ENCODE measurements at regions not wholly inside any gene's neighbourhood (a gene's known extent, or its start where the extent isn't known, plus 50 kb on each side); places are given as distances from the start of the nearest gene placed in this dataset.

- no peak for DNase-seq (ENCODE audit: low read depth)
These were observed 64.3 kb upstream of the TTC34 start for GRCh38 chr1:2865571-2866421.

GRCh38 chr1:2866422-2867086, 65.1 kb upstream of the TTC34 start:
- DNase-seq (ENCODE audit: low read depth), result no peak

DNA sequence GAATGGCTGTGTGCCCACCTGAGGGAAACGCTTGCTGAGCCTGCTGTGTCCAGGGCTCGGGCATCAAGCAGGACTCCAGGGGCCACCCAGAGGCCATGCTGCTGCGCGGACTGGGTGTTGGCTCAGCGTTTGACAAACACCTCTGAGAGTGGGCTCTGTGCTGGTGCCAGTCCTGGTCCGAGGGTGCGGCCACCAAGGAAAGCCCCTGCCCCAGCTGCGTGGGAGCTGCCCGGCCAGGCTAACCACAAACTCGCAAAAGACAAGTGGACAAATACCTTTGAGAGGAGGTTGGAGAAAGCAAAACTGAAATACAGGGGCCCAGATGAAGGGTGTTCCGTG, 65.6 kb upstream of the TTC34 start:
- DNase-seq (ENCODE audit: low read depth), result no peak

DNA sequence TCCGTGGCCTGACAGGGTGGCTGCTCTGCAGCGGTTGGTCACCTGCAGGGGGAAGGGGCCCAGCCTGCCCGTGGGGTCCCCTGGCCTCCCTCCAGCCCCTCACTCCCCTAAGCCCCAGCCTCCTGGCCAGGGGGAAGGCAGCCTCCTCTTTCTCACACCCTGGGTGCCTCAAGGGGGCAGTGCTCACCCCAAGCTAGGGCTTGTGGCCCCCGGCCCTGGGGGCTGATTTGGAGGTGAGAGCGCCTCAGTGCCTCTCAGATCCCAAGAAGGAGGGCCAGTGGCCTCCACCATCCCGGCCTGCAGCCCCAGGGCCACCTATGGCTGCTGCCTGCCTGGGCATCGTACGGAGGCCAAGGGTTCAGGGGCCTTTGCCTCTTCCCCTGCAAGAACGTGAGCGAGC, 66.4 kb upstream of the TTC34 start:
- DNase-seq (ENCODE audit: low read depth), result no peak

DNA sequence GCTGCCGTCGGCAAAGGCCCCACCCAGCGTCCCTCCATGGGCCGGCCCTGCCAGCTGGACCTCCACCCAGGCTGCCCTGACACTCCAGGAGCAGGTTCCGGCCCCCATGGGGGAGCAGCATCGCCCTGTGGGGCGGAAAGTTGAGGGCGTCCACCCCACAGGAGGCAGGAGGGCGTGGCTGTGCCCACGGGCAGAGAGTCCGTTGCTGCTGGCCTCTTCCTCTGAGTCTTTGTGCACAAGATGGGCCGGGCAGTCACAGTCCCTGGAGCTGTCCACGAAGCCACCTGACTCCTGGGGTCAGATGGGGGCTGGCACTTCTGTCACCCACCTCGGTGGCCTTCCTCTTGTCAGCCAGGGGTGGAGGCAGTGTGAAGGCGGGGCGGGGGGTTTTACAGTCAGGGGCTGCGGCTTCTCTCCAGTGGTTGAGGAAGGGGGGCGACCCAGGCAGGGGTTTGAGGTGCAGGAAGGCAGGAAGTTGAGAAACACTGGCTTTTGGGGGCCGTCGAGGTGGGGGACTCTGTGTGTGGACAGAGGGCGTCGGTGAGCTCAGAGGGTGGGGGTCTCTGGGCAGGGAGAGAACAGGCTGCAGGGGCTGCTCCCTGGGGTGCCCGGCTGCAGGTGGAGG, 67.2 kb upstream of the TTC34 start:
- no peak for DNase-seq (ENCODE audit: low read depth)

GRCh38 chr1:2871246-2871815, 69.8 kb upstream of the TTC34 start:
- DNase-seq (ENCODE audit: low read depth), result no peak

DNA sequence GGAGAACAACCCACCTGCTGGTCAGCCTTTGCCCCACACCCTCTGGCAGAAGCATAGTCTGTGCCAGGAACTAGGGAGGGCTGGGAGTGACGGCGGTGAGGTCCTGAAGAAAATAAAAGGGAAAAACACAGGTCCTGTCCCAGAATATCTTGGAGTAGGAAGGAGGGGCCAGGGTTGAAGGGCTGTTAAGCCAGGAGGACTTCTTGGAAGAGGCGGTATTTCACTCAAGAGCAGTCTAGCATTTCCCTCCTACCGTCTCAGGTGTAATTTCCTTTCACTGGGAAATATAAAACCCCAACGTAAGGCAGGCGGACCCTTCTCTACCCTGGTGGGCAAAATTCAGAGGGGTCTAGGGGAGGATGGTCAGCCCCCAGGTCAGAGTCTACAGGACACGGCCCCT, 72.7 kb upstream of the TTC34 start:
- DNase-seq (ENCODE audit: low read depth), result no peak

DNA sequence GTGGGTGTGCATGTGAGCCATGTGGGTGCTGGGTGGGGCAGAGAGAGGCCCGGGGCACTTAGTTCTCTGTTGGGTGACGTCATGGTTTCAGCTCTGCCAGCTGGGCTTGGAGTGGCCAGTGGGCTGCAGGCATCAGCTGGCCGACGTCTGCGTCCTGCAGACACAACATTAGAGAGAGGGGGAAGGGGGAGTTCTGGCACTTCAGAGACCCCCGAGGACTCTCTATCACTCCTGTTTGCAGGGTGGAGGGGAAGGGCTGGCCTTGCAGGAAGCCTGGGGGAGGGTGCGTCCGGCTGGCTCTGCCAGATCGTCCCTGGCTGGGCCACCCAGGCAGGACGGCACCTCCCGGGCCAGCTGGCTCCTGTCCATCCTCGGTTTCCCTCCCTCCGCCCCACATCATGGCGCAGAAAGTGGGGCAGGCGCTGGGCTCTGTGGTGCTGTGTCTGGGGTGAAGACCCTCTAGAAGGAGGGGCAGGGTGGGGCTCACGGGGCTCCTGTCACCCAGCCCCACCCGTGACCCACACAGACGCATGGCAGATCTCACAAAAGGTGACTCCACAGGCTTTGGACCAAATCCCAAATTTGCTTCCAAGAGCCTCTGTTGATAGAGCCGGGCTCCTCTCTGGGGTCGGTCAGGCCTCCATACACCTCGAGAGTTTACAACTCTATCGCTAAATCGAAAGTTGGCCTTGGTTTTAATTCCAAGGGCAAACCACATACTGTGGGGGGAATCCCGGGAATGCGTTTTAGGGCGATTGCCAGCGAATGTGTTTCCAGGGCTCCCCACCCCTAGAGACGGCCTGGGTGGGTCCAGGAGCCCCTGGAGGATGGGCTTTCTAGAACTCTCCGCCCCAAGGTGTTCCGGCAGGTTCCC, 73.4 kb upstream of the TTC34 start:
- no peak for DNase-seq (ENCODE audit: low read depth)

DNA sequence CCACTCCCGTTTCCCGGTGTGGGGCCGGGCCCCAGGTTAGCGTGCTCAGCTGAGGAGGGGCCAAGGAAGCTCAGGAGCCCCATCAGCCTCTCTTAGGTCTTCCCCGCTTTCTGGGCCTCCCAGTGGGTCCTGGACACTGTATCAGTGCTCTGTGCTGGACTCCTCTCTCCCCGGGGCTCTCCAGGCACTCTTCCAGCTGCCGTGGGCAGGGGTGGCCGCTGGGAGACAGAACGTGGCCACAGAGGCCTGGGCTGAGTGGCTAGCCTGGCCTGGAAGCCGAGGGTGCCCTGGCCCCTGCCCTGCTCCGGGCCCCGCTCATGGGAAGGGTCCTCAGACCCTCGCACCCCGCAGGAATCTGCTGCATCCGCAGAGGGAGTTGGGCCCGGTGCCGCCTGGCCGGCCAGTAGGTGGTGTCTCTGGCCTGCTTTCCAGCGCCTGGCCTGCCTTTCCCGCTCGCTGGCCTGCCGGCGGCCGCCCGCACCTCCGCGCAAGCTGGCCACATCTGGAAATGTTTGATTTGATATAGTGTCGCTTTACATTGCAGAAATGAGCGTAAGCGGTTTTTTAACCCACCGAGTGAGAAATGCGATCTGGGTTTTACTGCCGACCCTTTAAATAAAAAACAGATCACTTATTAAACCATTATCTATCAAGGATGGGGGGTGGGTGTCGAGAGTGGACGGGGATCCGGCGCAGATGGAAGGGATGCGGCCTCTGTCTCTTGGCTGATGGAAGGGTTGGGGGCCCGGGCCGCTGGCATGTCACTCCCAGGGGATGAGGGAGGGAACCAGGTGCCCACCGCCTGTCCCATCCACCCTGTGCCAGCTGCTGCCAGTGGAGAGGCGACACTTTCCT, 74.4 kb upstream of the TTC34 start:
- DNase-seq (ENCODE audit: low read depth), result no peak

DNA sequence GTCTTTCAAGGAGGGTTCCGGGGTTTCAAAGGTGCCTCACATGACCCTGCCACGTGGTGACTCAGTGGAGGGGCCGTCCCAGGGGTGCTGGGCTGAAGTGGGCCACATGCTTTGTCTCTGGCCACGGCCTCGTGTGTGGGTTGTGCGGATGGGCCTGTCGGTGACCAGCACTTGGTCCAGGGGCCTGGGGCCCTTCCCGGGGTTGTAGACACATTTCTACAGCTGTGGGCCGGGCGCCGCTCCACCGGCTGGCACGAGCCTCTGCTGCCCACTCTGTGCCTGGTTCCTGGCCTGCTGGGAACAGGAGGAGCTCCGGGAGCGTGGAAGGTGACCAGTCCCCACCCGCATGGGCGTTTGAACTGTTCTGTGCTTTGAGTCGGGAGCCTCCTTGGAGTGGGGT, 75.4 kb upstream of the TTC34 start:
- DNase-seq (ENCODE audit: low read depth), result no peak

GRCh38 chr1:2877391-2877790, 75.9 kb upstream of the TTC34 start:
- no peak for DNase-seq (ENCODE audit: low read depth)

GRCh38 chr1:2878591-2878990, 77.1 kb upstream of the TTC34 start:
- DNase-seq (ENCODE audit: low read depth), result no peak

DNA sequence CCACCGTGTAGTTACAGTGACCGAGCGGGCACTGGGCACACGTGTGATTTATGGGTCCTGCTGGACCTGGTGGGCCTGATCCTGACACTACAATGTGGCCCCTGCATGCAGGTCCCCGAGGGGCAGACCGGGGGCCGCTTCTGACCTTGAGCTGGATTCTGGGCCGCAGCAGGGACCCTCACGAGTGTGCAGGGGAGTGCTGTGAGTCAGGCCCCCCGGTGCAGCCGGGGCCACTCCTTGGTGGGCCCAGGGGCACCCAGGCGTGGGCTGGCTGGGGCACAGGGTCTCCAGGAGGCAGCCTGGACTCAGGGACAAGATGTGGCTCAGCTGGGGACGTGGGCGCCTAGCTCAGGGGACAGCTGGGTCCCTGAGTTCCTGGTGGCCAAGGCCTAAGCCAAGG, 77.5 kb upstream of the TTC34 start:
- DNase-seq (ENCODE audit: low read depth), result no peak

DNA sequence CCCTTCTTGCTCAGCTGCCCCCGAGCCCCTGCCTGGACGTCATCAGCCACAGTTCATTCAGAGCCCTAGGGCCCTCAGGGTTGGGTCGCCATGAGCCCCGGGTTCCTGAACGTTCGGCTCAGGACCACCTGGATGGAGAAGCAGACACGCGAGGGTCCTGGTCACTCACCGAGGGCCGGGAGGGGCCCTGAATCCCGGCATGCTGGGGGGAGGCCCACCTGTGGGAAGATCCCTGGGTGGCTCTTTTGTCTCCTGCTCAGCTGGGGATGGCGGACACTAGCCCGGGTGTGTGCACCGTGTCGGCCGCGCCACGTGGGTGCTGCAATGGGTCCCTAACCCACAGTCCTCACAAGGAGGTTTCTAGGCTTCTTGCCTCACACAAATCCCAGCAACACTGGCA, 78.1 kb upstream of the TTC34 start:
- DNase-seq (ENCODE audit: low read depth), result no peak

DNA sequence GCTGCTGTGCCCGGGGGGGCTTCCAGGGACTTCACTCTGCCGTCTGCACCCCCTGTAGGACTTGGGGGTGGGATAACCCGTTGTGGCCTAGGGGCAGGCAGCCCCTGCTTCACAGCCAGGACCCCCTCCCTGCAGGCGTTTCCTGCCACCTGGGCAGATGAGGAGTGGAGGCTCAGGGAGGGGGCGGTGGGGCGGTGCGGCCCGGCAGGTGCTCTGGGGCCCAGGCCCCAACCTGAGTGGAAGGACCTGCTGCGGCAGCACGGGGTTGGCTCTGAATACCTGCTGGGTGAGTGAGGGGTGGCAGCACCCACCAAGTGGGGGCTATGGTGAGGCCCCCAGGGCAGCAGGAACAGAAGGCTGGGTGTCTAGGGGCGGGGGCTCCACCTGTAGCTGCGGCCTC, 78.6 kb upstream of the TTC34 start:
- DNase-seq (ENCODE audit: low read depth), result no peak

- no peak for DNase-seq (ENCODE audit: low read depth)
These were observed 79.4 kb upstream of the TTC34 start for GRCh38 chr1:2880812-2881295.

DNA sequence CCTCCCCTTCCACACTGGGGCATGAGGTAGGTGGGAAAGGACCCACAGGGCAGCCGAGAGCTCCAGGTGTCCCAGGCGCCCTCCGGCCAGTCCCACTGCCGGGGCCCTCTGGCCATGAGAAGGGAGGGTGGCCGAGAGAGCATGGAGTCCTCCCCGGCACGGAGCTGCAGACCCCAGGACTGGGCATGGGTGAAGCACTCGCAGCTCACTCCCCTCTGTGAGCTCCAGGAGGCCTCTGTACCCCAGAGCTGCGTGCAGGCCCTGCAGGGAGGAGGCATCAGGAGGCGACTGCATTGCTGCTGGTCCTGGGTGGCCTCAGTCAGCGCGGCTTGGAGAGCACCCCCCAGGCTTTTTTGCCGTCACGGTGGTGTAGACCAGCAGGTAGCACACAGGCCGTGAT, 80.1 kb upstream of the TTC34 start:
- DNase-seq (ENCODE audit: low read depth), result no peak

DNA sequence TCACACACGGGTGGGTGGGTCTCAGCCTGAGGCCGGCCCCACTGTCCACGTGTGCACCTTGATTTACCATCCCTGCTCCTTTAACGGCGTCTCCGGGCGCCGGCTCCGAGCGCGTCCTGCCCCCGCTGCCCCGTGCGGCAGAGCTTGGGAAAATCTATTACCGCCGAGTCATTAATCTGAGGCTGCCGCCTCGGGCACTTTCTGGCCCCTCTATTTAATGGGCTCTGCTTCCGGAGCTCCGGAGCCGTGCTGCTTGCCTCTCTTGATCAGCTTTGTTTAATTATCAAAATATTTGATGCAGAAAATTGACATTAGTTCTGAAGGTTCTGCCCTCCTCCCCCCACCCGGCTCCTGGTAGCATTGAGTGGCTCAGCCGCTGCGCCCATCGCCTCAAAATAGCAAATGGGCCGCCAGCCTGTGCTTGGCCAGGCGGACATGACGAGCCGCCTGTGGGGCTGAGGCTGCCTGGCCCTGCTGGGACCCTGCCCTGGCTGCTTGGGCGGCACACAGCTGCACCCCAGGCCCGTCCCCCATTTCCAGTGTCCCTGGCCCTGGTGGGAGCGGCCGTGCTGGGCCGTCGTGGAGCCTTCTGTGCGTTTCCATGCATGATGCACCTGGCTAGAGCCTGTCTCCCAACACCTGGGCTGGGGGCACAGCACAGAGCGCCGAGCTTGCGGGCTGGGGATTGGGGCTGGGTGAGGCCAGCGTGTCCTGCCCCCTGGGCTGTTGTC, 81.6 kb upstream of the TTC34 start:
- no peak for DNase-seq (ENCODE audit: low read depth)

DNA sequence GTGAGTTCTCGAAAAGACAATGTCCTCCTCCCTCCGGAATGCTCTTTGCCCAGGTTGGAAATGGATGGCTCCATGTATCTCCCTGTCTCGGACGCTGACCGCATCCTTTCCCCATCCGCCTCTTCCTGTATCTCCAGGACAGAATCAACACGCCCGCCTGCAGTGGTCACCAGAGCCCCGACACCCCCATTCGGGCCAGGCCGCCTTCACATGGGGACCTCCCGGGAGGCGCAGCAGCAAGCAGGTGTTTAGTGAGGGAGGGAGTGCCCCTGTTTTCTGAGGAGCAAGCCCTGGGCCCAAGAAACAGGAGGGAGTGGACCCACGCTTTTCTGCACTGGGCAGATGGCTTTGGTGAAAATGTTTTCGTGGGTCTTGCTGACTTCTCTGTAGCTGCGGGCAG, 83.5 kb upstream of the TTC34 start:
- DNase-seq (ENCODE audit: low read depth), result no peak

DNA sequence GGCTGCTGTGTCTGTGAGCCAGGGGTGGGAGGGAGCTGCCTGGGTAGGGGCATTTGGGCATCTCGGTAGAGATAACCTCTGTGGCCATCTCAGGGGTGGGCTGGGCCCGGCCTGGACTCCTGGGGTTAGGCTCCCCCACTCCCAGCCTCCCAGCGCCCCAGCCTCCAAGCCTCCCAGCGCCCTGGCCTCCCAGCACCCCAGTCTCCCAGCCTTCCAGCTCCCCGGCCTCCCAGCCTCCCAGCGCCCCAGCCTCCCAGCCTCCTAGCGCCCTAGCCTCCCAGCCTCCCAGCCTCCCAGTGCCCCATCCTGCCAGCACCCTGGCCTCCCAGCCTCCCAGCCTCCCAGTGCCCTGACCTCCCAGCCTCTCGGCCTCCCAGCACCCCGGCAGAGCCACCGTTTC, 85.1 kb upstream of the TTC34 start:
- no peak for DNase-seq (ENCODE audit: low read depth)

All from fibroblast of gingiva (primary cell).